GM12892 (cell line): ENCODE measurements at regions not wholly inside any gene's neighbourhood (a gene's known extent, or its start where the extent isn't known, plus 50 kb on each side); places are given as distances from the start of the nearest gene placed in this dataset.

ENCODE experiments used
- POLR2A ChIP-seq: IDR thresholded peaks from 2 replicates; pipeline ENCODE4 v1.6.1; 2011; ENCODE audit warnings: low read depth, low read length, control low read depth
- POLR2AphosphoS5 ChIP-seq: IDR thresholded peaks from 2 replicates; pipeline ENCODE4 v1.6.1; 2011; ENCODE audit warnings: low read depth, low read length, control low read depth
- TAF1 ChIP-seq: IDR thresholded peaks from 2 replicates; pipeline ENCODE4 v1.6.1; 2011; ENCODE audit warnings: low read depth, mild to moderate bottlenecking, control low read depth, low read length, borderline replicate concordance

DNA sequence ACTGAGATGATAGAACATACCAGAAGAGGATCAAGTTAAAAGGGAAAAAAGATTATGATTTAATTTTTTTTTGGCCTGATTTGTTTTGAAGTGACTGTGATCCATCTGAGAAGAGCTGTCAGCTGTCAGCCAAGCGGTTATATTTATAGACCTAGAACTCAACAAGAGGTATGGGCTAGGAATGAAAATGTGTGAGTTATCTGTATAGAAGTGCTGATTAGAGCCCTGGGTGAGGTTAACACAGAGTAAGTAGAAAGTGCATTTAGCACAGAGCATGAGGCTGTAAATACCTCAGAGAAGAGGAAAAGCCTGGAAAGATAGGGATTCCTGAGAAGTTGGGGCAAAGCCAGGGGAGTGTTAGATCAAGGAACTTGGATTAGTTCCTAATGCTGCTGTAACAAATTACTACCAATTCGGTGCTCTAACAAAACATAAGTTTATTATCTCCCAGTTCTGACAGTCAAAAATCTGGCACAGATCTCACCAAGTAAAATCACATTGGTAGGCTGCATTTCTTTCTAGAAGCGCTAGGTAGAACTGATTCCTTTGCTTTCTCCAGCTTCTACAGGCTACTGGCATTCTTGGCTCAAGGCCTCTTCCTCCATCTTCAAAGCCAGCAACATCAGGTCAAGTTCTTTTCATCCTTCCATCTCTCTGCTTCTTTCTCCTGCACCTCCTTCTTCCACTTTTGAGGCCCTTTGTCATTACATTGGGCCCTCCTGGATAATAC is 197.4 kb upstream of the SPHKAP start:
- TF ChIP-seq POLR2A = no peak
- TF ChIP-seq POLR2AphosphoS5 = no peak
- TF ChIP-seq TAF1 = no peak
